ENCODE measurements at regions not wholly inside any gene's neighbourhood (a gene's known extent, or its start where the extent isn't known, plus 50 kb on each side); places are given as distances from the start of the nearest gene placed in this dataset.

DNA sequence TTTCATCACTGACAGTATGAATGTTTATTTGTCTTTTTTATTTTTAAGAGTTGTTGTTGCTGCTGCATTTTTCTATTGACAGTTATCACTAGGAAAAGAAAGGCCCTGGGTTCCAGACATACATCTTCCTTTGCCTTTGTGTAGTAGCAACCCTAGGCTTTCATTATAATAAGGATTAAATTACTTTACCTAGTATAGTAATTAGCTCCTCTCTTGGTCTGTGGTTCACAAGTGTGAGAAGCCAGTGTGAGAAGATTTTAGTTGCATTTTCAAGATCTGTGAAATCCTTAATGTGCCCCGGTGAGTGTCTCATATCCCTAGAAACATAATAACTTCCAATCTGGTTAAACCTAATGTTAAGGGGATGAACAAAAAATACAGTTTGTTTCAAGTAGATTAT is 799.3 kb upstream of the MAP3K7 start:
- no peak for TF ChIP-seq Cebpa-rat (IDR thresholded peaks at IDR 0.05)

DNA sequence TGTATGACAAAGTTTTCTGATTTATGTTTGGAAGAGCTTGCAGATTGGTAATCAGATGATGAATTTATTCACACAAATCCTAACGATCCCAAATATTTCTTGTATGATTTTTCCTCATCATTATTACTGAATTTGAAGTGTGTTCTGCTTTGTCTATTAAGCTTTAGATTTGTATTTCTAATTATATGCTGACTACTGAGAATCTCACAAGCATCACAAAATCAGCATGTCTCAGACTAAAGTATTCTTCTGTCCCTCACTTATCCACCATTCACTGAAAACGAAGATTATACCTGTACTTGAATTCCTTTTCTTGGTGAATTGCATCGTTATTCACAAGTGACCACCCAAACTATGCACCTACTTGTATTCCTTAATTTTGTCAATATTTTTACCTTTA is 796.3 kb upstream of the MAP3K7 start:
- Histone ChIP-seq H3K9me3 (replicated peaks in 1 of 11) (no peaks in the 10 kb centered on the region), H3K9ac (no peak overlapping the region), H3K27ac (no peak overlapping the region), H3K36me3 (no peaks in the 10 kb centered on the region), H3K27me3 (no peaks in the 10 kb centered on the region), H3K4me2 (no peak overlapping the region), H3K4me1 (no peaks in the 10 kb centered on the region), H3K4me3 (no peak overlapping the region), H4K20me1 (no peaks in the 10 kb centered on the region)
- TF ChIP-seq Cebpa-rat (IDR thresholded peaks at IDR 0.05), result no peak

More for the DNA sequence above, 799.3 kb upstream of the MAP3K7 start:
- Histone ChIP-seq H3K4me2 (no peak overlapping the region), H4K20me1 (no peaks in the 10 kb centered on the region), H3K36me3 (no peaks in the 10 kb centered on the region), H3K27ac (no peak overlapping the region), H3K9ac (no peak overlapping the region), H3K4me1 (no peaks in the 10 kb centered on the region), H3K9me3 (replicated peaks in 1 of 11) (no peaks in the 10 kb centered on the region), H3K4me3 (no peak overlapping the region), H3K27me3 (no peaks in the 10 kb centered on the region)

DNA sequence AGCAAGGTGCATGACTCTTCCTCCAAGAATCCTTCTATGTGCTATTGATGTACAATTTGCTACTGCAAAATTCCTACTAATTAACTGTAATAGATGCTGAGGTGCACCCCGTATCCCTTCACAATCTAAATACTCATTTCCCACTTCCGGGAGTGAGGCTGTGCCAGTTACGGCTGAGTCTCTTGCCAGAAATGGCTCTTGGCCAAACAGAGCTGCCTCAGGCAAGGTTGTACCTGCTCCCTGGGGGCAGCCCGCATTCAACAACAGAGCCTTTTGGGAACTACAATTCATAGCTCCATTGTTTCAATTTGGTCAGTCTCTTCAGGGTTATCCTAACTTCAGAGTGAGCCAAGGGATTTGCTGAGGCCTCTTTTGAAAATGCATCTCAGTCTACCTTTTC is 789.8 kb upstream of the MAP3K7 start:
- Histone ChIP-seq H3K36me3 (no peaks in the 10 kb centered on the region), H4K20me1 (no peaks in the 10 kb centered on the region), H3K9me3 (replicated peaks in 1 of 11) (no peaks in the 10 kb centered on the region), H3K4me2 (no peak overlapping the region), H3K27me3 (no peaks in the 10 kb centered on the region), H3K27ac (no peak overlapping the region), H3K4me1 (no peaks in the 10 kb centered on the region), H3K9ac (no peak overlapping the region), H3K4me3 (no peak overlapping the region)
- TF ChIP-seq Cebpa-rat (IDR thresholded peaks at IDR 0.05), result no peak

DNA sequence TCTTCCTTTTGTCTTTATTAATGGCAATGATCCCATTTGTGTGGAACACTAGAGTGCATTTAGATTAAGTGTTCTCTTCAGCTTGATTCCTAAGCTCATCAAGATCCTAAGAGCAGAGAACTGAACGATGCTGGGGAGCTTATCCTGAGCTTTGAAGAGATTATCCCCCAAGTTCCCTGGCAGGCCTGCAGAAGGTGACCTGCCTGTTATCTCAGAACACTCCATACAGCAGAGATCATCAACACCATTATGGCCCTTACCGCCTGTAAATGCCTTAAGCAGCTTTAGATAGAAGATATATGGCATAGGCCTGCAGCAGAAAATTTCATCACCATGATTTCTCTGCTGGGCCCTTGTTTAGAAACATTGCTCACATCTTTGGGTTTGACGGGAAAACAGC is 779.9 kb upstream of the MAP3K7 start:
- no peak overlapping the region for H3K4me3 ChIP-seq
- H3K9me3 ChIP-seq (replicated peaks in 1 of 11), result no peaks in the 10 kb centered on the region
- no peak for TF ChIP-seq Cebpa-rat (IDR thresholded peaks at IDR 0.05)
- H3K9ac ChIP-seq, result no peak overlapping the region
- H4K20me1 ChIP-seq, result no peaks in the 10 kb centered on the region
- no peaks in the 10 kb centered on the region for H3K4me1 ChIP-seq
- H3K36me3 ChIP-seq, result no peaks in the 10 kb centered on the region
- H3K27me3 ChIP-seq, result no peaks in the 10 kb centered on the region
- no peak overlapping the region for H3K27ac ChIP-seq
- H3K4me2 ChIP-seq, result no peak overlapping the region

DNA sequence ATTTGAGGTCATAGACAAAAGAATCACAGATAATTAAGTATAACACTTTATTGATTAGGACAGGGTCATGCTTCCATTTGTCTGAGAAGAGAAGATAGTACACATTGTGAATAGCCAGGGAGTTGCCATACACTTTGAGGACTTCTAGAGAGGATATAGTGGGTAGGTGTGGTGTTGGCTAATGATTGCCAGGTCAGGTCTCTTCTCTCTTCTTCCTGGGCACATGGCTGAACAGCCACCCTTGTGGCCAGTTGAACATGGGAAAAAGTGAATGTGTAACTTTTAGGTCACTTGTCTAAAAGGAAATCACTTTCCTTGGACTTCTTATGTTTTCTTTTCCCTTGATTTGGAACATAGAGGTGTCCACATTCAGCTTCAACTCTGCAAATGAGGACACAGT is 772.1 kb upstream of the MAP3K7 start:
- no peak overlapping the region for H3K27ac ChIP-seq
- no peaks in the 10 kb centered on the region for H3K27me3 ChIP-seq
- H3K36me3 ChIP-seq, result no peaks in the 10 kb centered on the region
- no peaks in the 10 kb centered on the region for H3K9me3 ChIP-seq (replicated peaks in 1 of 11)
- H3K4me2 ChIP-seq, result no peak overlapping the region
- H3K4me3 ChIP-seq, result no peak overlapping the region
- no peaks in the 10 kb centered on the region for H4K20me1 ChIP-seq
- H3K9ac ChIP-seq, result no peak overlapping the region
- H3K4me1 ChIP-seq, result no peaks in the 10 kb centered on the region
- TF ChIP-seq Cebpa-rat (IDR thresholded peaks at IDR 0.05), result no peak

DNA sequence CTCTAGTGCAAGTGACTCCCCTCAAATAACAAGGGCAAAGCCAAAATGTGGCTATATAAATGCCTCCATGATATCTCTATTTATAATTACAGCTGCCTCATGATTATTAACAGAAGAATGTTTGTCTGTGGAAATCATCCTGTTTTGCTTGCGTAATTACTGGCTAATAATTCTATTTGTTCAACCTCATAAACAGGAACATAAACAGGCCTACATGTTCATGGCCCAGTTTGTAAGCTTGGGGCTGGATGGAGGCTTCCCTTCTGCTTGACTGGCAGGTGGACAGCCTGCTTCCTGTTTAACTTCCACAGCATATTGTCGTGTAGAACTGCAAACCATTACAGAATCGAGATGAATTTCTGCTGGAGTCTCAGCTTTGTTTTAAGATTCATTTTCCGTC is 766.0 kb upstream of the MAP3K7 start:
- Histone ChIP-seq H3K27ac (no peak overlapping the region), H3K4me2 (no peak overlapping the region), H3K36me3 (no peaks in the 10 kb centered on the region), H4K20me1 (no peaks in the 10 kb centered on the region), H3K9me3 (replicated peaks in 1 of 11) (no peaks in the 10 kb centered on the region), H3K4me3 (no peak overlapping the region), H3K27me3 (no peaks in the 10 kb centered on the region), H3K4me1 (no peaks in the 10 kb centered on the region), H3K9ac (no peak overlapping the region)
- no peak for TF ChIP-seq Cebpa-rat (IDR thresholded peaks at IDR 0.05)

DNA sequence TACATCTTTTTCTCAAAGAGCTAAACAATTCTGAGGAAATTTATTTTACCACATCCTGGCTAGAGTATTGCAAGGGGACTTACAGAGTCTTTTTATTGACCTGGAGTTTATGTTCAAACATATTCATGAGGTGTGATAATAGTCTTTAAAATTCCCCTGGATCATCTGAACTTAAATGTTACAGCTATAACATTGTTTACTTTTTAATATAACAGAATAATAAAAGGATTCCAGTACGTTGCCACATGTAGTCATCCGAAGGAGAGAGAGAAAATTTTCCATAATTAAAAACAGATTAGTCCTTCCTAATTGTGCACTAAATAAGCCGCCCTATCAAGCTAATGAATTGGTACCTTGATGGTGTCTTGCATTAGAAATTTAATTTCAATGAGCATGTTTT is 765.4 kb upstream of the MAP3K7 start:
- Histone ChIP-seq H3K4me2 (no peak overlapping the region), H3K9ac (no peak overlapping the region), H3K27ac (no peak overlapping the region), H3K4me1 (no peaks in the 10 kb centered on the region), H3K4me3 (no peak overlapping the region), H3K36me3 (no peaks in the 10 kb centered on the region), H4K20me1 (no peaks in the 10 kb centered on the region), H3K27me3 (no peaks in the 10 kb centered on the region), H3K9me3 (replicated peaks in 1 of 11) (no peaks in the 10 kb centered on the region)
- TF ChIP-seq Cebpa-rat (IDR thresholded peaks at IDR 0.05), result no peak

DNA sequence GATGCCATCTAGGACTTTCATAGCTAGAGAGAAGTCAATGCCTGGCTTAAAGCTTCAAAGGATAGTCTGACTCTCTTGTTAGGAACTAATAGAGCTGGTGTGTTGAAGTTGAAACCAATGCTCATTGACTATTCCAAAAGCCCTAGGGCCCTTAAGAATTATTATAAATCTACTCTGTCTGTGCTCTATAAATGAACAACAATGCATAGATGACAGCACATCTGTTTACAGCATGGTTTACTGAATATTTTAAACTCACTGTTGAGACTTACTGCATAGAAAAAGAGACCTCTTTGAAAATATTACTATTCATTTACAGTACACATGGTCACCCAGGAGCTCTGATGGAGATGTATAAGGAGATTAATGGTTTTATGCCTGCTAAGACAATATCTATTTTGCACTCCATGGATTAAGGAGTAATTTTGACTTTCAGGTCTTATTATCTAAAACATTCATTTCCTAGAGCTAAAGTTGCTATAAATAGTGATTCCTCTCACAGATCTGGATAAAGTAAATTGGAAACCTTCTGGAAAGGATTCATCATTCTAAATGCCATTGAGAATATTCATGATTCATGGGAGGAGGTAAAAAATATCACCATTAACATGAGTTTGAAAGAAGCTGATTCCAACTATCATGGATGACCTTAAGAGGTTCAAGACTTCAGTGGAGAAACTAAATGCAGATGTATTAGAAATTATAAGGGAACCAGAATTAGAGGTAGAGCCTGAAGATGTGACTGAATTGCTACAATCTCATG is 763.5 kb upstream of the MAP3K7 start:
- Histone ChIP-seq H3K9ac (no peak overlapping the region), H3K36me3 (no peaks in the 10 kb centered on the region), H3K27ac (no peak overlapping the region), H3K27me3 (no peaks in the 10 kb centered on the region), H3K4me1 (no peaks in the 10 kb centered on the region), H3K9me3 (replicated peaks in 1 of 11) (no peaks in the 10 kb centered on the region), H3K4me3 (no peak overlapping the region), H3K4me2 (no peak overlapping the region), H4K20me1 (no peaks in the 10 kb centered on the region)
- TF ChIP-seq Cebpa-rat (IDR thresholded peaks at IDR 0.05), result no peak

DNA sequence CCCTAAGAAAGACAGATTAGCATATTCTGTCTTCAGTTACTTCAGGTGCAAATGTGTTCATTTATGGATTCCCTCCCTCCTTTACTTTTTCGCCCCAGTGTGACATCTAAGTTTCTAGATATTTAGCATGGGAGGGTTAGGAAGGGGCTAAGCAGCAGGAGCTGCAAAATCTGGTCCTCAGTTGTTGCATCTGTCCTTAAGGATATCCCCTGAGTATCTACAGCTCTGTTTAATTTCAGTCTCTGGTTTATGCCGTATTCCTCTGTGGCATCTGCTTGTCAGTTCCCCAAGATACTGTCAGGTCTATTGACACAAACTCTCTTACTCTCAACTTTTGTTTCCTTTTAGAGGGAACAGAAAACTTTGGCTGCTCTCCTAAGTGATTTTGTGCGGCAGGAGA is 754.6 kb upstream of the MAP3K7 start:
- Histone ChIP-seq H3K4me1 (no peaks in the 10 kb centered on the region), H3K9ac (no peak overlapping the region), H3K36me3 (no peaks in the 10 kb centered on the region), H3K9me3 (replicated peaks in 1 of 11) (no peaks in the 10 kb centered on the region), H3K27ac (no peak overlapping the region), H4K20me1 (no peaks in the 10 kb centered on the region), H3K27me3 (no peaks in the 10 kb centered on the region), H3K4me2 (no peak overlapping the region), H3K4me3 (no peak overlapping the region)
- no peak for TF ChIP-seq Cebpa-rat (IDR thresholded peaks at IDR 0.05)

DNA sequence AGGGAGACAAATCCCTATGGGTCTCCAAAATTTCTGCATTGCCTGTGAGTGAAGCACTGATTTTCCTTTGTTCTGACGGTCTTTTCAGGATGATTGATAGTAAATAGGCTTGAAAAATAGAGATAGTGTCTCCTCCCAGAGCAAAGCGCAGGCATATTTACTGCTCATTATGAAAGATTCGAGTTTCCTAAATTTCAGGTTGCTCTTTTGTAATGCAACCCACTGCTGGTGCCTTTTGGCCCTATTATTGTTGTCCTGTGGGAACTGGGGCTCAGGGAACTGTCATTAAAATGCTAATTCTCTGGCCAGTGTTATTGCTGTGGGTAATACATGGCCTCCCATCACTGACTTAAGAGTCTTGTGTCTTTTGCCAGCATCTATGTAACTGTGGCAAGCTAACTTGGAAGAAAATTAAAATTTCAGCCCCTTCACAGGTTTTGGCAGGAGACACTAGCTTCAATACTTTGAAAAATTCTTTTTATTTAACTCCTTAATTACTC is 754.1 kb upstream of the MAP3K7 start:
- no peak overlapping the region for H3K4me2 ChIP-seq
- H3K4me3 ChIP-seq, result no peak overlapping the region
- H3K27me3 ChIP-seq, result no peaks in the 10 kb centered on the region
- no peak overlapping the region for H3K27ac ChIP-seq
- no peak for TF ChIP-seq Cebpa-rat (IDR thresholded peaks at IDR 0.05)
- H3K9ac ChIP-seq, result no peak overlapping the region
- H4K20me1 ChIP-seq, result no peaks in the 10 kb centered on the region
- no peaks in the 10 kb centered on the region for H3K9me3 ChIP-seq (replicated peaks in 1 of 11)
- H3K36me3 ChIP-seq, result no peaks in the 10 kb centered on the region
- H3K4me1 ChIP-seq, result no peaks in the 10 kb centered on the region

All from BLaER1 treated with 17β-estradiol and CSF1 and Interleukin-3, amounts not matched to agents 10 nM and 100 nM (cell line).